KG1 (cell line): ENCODE measurements at regions not wholly inside any gene's neighbourhood (a gene's known extent, or its start where the extent isn't known, plus 50 kb on each side); places are given as distances from the start of the nearest gene placed in this dataset.
"Not testable (repeated sequence)": the region's sequence is repeated elsewhere in the genome, so short reads cannot be mapped to it uniquely, and the experiment has no call there.

Source experiments
- DNase-seq: peaks from one replicate; lab custom pipeline; 2025; lab: John Stamatoyannopoulos, UW

DNA sequence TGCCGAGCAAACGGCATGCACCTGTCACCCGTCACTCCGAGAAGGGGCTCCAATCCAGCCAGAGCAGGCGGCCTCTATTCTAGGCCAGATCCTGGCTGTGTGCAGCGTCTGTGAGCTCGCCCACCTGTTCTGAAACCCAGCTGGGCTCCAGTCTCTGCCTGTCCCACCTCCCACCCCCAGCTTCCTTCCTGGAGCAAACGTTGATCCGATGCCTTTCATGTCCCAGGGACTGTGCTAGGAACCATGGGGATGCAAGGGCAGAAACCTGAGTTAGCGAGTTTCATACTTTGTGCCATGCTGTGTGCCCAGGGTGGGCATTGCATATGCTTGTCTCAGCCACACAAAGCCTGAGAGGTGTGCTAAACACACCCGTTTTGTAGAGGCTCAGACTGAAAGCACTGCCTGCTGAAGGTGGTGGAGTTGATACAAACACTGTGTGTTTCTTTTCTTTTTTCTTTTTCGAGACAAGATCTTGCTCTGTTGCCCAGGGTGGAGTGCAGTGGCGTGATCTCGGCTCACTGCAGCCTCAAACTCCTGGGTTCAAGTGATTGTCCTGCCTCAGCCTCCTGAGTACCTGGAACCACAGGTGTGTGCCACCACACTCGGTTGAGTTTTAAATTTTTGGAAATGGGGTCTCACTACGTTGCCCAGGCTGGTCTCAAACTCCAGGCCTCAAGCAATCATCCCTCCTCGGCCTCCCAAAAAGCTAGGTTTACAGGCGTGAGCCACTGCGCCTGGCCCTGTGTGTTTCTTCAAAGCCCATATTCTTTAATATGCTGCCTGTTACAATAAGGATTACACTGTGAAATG is 84.1 kb upstream of the MED13L start:
- DNase-seq, result no peak

DNA sequence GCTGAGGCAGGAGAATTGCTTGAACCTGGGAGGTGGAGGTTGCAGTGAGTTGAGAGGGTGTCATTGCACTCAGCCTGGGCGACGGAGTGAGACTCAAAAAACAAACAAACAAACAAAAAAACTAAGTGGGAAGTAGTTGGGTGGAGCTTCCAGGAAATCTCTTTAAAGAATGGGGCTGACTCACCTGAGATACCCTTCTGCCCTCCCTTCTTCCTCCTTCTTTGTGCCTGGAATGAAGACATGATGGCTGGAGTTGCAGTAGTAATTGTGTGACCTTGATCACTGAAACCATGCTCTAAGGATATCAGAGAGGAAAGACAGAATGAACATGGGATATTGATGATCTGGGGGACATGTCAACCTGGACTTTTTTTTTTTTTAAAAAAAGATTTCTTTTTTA is 87.6 kb upstream of the MED13L start:
- no peak for DNase-seq

DNA sequence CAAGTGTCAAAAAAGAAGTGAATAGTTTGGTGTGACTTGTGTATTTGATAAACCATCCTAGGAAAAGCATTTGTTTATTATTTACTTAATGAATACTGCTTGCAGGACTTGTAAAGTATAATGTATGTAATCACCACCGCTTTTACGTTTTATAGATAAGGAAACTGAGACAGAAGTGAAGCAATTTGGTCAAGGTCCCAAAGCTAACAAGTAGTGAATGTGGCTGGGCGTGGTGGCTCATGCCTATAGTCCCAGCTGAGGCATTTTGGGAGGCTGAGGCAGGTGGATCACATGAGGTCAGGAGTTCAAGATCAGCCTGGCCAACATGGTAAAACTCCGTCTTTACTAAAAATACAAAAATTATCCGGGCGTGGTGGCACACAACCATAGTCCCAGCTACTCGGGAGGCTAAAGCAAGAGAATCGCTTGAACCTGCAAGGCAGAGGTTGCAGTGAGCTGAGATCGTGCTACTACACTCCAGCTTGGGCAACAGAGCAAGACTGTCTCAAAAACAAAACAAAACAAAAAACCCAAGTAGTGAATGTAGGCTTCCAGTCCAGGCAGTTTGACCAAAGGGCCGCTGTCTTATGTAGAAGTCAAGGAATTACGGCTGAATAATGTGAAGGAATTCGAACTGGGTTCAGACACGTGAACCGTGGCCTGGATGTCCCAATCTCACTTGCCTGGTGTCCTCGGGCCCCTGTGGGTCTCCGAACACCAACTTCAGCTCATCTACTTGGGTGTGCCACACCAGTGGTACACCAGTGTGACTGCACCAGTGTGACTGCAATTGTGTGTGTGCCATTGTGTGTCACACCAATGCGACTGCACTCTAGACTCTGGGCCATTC is 88.3 kb upstream of the MED13L start:
- no peak for DNase-seq

DNA sequence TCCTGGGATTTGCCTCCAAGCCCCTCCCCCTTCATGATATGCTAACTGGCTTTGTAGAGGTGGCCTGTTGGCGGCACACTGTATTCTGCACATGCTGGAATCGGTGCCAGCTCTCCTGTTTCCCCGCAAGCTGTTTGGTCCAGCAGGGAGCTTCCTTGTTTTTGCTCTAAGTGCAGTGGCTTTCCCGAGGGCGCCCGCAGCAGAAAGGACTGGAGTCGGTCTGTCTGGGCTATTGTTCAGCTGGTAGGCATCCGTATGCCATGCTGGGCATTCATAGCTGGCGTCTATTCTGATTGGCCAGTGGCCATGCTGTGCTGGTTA is 88.9 kb upstream of the MED13L start:
- no peak for DNase-seq

DNA sequence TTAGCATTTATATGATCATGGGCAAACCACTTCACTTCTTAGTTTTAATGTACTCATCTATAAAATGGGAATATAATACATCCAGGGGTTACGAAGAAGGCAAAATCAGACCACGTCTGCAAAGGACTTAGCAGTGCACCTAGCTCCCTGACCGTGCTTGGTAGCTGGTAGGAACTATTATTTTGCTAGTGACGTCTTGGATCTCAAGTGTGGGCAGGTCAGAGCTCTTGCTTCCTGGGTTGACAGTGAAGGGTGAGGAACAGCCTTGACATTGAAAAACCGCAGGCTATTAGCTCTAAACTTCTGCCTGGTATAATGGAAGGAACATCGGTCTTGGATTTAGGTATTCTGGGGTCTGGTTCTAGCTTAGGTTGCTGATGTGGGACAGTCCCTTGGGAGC is 89.3 kb upstream of the MED13L start:
- no peak for DNase-seq

DNA sequence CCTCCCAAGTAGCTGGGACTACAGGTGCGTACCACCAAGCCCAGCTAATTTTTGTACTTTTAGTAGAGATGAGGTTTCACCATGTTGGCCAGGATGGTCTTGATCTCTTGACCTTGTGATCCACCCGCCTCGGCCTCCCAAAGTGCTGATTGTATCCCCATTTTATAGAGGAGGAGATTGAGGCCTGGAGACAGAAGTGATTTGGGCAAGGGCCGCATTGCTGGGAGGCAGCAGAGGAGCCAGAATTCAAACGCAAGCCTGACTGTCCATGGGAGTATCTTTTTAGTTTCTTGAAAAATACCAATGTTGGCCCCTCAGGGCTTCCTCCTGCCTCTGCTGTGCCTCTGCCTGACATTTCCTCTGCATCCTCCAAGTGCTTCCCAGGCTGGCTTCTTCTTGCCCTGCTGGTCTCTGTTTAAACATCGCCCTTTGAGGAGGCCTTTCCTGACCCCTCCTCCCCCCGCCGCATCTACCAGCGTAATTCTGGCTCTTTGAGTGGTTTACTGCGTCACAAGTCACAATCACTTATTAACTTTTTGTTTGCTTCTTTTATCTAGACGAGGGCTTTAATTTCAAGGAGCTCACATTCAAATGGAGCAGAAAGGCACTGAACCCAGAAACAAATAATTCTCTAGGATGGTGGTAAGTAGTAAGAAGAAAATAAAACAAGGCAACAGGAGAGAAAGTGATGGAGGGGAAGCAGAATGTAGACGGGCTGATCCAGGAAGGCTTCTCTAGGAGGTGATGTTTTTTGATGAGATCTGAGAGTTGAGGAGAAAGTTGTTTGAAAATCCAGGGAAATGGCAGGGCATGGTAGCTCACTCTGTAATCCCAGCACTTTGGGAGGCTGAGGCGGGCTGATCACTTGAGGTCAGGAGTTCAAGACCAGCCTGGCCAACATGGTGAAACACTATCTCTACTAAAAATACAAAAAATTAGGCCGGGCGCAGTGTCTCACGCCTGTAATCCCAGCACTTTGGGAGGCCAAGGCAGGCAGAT is 91.0 kb upstream of the MED13L start:
- no peak for DNase-seq

DNA sequence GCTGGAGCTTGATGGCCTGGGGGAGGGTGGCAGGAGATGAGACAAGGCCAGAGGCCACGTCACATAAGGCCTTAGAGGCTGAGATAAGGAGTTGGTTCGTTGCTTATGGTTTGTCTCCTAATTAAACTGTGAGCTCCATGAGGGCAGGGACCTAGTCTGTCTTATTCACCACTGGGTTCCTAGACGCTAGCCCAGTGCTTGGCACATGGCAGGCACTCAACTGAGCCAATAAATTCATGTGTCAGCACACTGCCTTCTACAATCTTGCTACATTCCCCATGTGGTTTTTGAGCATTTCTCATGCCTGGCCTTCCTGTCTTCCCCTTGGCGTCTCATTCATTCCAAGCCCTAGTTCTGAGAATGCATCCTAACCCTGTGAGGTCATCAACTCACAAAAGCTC is 92.5 kb upstream of the MED13L start:
- no peak for DNase-seq

DNA sequence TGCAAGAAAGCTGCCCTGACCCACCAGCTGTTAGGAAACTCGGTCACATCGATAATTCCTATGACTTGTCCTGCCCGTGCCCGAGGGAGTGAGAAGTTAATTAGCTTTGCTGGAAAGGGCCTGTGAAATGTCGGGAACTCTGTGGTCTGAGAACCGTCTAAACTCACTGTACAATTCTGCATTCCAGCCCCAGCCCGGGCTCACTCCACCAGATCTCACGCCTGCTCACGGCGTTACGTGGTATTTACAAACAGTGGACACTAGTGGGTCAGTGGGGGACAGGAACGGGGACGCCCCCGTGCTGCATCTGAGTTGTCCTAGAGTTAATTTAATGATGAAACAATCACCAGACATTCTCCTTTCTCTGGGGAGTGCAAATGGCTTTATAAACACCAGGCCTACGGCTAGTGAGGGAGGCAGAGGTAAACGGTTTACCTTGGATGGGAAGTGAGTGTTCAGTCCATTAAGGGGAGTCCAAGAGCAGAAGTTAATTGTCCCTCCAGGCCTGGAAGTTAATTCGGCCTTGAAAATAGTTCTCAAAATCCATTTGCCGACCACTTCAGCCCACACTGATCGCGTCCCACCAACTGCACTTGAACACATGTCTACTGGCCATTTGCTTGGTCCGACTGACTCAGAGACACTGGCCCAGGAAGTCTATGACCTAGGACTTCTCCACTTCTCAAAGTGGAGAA is 93.5 kb upstream of the MED13L start:
- DNase-seq, result no peak

DNA sequence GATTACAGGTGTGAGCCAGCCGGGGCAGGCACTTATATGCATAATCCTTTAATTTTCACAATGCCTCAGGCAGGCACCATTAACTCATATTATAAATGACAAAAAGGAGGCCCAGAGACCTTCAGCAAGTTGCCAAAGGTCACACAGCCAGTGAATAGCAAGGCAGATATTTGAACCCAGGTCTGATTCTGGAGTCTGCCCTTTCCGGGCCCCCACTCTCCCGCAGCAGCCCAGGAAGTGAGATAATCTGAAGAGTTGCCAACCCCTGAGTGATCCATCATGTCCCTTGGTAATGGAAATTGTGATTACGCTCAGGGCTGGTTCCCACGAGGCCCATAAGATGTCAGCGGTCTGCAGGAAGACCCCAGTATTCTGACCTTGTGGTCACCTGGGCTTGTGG is 95.3 kb upstream of the MED13L start:
- no peak for DNase-seq

DNA sequence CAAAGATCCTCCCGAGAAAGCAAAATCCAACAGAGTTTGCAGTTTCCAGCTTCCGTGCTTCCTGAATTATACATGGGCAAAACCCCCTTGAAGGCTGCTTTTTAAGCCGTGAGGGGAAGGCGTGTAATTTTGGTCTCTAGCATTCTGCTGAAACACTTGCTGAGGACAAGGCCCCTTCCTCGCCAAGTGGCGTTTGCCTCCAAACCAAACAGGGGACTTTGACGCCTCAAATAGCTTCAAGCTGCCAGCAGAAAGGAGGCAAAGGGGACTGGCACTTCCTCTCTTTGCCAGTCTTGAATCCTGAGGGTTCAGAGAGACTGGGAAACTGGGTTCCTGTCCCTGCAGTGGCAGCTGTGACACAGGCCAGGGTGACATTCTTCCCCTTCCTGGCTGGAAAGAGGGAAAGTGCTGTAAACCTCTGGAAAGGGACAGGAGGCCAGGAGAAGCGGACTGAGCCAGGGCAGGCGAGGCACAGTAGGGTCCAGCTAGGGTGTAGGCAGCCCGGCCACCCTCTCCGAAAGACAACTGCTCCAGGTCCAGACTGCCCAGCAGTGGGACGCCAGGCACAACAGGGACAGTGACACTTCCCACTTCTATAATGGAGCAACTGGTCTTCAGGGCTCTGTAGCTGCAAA is 96.2 kb upstream of the MED13L start:
- no peak for DNase-seq

DNA sequence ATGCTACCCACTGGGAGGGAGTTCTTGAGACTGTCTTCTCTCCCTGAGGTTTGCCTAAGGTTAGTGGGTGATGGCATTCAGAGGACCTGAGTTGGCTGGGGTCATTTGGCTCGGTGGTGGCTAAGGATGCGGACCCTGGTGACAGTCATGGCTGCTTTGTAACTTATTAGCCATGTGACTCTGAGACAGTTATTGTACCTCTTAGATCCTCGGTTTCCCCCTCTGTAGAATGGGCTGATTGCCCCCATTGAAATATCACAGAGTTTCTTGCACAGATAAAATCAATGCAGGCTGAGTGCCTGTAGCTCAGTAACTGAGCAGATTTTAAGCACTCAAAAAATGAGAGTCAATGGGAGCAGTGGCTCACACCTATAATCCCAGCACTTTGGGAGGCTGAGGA is 96.7 kb upstream of the MED13L start:
- no peak for DNase-seq

DNA sequence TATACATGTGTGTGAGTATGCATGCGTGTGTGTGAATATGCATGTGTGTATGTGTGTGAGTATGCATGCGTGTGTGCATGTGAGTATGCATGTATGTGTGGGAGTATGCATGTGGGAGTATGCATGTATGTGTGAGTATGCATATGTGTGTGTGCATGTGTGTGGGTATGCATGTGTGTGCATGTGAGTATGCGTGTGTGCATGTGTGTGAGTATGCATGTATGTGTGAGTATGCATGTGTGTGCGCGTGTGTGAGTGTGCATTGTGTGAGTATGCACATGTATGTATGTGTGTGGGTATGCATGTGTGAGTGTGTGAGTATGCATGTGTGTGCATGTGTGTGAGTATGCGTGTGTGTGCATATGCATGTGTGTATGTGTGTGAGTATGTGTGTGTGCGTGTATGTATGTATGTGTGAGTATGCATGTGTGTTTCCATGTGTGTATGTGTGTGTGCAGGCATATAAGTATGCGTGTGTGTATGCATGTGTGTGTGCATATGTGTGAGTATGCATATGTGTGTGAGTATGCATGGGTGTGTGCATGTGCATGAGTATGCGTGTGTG is 97.9 kb upstream of the MED13L start:
- DNase-seq, result no peak

DNA sequence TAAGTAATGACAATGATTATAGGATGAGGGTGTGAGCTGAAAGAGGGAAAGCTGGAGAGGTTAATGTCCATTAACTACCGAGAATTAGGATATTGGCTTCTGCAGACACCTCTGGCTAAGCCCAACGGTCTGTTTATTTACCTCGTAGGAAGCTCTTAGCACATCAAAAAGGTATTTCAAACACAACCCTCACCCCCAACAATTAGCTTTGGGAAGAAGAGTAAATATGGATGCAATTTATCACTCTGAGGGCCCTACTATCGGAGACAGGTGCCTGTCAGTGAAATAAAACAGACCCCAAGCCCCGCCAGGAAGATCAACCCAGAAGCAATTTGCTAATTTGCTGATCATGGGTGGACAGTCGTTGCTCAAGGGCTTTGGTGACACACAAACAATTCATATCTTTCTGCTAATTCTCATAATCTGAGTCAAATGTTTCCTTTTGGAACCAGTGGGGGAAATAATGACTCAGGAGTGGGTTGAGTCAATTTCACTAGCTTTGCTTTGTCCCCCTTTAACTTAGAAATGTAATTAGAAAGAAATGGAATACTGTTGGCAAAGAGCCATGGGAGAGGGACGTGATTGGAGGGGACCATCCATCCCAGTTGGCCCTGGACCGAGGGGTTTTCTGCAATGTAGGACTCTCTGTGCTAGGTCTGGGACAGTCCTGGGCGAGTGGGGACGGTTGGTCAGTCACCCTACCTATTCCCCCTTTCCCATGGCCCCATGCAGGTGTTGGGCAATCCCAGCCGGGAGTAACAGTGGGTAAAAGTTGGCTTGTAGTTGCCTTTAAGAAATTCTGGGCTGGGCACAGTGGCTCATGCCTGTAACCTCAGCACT is 99.1 kb upstream of the MED13L start:
- no peak for DNase-seq

DNA sequence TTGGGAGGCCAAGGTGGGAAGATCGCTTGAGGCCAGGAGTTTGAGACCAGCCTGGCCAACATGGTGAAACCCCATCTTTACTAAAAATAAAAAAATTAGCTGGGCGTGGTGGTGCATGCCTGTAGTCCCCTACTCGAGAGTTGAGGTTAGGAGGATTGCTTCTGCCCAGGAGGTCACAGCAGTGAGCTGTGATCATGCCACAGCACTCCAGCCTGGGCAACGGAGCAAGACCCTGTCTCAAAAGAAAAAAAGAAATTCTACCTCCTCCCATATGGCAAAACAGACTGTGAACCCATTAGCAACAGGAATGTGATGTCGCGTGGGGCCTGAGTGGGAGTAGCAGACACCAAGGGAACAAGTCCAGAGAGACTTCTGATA is 99.7 kb upstream of the MED13L start:
- not testable (repeated sequence) for DNase-seq

DNA sequence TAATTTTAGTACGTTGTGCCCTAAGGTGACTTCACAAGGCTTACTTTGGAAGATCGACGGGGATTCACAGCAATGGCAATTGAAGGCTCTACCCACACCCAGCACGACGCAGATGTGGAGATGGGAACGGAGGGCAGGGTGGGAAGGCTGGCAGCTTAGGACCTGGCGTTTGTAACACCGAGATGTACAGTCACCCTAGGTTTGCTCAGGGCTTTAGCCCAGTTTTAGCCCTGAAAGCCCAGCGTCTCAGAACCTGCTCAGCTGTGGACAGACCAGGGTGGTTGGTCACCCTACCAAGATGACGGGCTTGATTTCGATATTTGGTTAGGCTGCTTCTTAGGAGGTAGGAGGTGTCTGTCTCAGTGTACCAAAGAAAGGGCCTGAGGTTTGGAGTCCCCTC is 100.5 kb upstream of the MED13L start:
- DNase-seq, result no peak

DNA sequence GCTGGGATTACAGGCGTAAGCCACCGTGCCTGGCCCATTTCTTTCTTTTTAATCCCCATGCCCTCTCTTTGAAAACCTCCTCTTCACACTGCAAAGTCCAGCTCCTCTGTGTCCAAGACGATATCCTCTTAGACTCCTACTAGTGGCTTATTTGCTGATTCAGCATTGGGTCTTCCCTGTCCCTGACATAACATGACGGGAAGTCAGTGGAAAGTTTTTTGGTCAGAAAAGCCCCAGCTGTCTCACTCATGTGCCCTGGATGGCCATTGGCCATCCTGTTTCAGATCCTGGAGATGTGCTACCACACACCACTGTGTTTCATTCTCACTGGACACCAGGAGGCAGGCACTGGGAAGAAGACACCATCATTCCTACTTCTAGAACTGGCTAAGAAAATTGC is 102.6 kb upstream of the MED13L start:
- DNase-seq, result no peak

DNA sequence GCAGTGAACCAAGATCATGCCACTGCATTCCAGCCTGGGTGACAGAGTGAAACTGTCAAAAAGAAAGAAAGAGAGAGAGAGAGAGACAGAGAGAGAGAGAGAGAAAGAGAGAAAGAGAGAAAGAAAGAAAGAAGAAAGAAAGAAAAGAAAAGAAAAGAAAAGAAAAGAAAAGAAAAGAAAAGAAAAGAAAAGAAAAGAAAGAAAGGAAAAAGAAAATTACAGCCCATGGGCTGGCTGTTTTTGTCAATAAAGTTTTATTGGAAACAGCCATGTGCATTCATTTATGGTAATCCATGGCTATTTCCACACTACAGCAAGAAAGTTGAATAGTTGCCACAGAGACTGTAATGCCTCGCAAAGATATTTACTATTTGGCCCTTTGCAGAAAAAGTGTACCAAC is 103.2 kb upstream of the MED13L start:
- DNase-seq, result not testable (repeated sequence)

DNA sequence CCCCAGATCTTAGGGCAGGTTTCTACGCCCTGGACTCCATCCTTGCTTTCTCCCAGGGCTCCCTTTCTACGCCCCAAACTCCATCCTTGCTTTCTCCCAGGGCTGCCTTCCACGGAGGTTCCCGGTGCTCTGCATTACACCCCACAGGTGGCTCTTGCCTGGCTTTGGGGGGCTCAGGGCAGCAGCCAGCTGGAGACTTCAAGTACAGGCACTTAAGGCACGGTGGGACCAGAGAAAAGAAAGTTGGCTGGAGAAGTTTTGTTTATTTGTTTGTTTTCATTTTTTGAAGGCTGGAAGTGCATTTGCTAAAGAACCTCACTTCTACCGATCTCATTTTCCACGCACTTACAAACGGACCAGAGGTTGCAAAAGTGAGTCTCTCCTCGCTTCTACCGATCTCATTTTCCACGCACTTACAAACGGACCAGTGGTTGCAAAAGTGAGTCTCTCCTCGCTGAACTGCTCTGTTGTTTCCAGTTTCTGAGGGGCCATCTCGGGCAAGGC is 103.8 kb upstream of the MED13L start:
- DNase-seq, result no peak

DNA sequence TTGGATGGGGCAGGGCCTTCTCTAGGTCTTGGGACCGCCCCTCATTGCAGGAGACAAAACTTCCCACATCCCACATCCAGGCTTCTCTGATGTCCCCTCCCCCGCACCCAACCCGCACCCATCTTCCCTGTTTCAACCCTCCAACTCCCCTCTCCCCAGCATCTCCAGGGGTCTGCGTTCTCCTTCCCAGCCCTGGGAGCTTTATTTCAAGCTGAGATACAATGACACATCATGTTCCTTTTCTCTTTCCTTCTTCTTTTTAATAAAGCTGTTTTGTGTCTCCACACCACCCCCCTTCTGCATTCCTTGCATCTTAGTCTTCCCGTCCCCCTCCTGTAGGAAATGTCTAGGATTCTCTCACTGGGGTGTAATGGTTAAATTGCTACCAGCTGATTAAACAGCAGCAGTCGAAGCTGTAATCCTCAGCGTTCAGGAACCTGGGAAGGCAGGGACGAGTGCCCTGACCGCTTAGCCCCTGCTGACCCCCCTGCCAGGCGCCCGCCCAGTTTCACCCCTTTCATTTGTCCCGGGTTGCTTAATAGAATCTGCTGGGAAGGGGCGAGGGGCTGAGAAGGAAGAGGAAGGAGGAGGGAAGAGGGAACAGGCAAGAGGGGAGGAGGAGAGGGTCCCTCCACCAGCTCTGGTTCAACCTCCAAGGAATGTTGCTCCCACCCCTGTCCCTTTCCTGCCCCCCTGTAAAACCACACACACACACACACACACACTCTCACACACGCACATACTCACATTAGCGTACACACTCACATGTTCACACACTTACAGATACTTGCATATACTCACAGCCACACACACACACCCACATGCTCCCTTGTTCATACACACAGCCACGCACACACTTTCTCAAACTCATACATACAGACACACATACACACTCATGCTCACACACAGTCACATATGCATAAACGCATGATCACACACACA is 104.5 kb upstream of the MED13L start:
- DNase-seq, result no peak
